ENCODE measurements at regions not wholly inside any gene's neighbourhood (a gene's known extent, or its start where the extent isn't known, plus 50 kb on each side); places are given as distances from the start of the nearest gene placed in this dataset.

GRCh38 chr20:63132131-63132714 is 83.7 kb downstream of the YTHDF1 start:
- Histone ChIP-seq H3K4me1 (ENCODE audit: control insufficient read depth in 5 of 5, insufficient read depth in 5 of 5, low read length in 5 of 5) (peaks cover 0 to 2% (median 0%) of the 10 kb centered on the region in 5 donors), H3K9ac (ENCODE audit: insufficient read depth in 1 of 2, low read length in 2 of 2) (no peak overlapping the region), H3K27me3 (ENCODE audit: control insufficient read depth in 3 of 3, insufficient read depth in 3 of 3, low read length in 2 of 3) (peaks cover 0 to 26% (median 2%) of the 10 kb centered on the region in 3 donors), H3K4me3 (no peak overlapping the region), H3K9me3 (ENCODE audit: control insufficient read depth in 4 of 4, insufficient read depth in 3 of 4, low read length in 3 of 4) (no peaks in the 10 kb centered on the region), H3K36me3 (ENCODE audit: control insufficient read depth in 4 of 4, insufficient read depth in 4 of 4, low read length in 4 of 4) (no peaks in the 10 kb centered on the region), H3K27ac (ENCODE audit: low read depth in 1 of 2, low read length in 1 of 2) (no peak overlapping the region)
- TF ChIP-seq, protein P1, sequence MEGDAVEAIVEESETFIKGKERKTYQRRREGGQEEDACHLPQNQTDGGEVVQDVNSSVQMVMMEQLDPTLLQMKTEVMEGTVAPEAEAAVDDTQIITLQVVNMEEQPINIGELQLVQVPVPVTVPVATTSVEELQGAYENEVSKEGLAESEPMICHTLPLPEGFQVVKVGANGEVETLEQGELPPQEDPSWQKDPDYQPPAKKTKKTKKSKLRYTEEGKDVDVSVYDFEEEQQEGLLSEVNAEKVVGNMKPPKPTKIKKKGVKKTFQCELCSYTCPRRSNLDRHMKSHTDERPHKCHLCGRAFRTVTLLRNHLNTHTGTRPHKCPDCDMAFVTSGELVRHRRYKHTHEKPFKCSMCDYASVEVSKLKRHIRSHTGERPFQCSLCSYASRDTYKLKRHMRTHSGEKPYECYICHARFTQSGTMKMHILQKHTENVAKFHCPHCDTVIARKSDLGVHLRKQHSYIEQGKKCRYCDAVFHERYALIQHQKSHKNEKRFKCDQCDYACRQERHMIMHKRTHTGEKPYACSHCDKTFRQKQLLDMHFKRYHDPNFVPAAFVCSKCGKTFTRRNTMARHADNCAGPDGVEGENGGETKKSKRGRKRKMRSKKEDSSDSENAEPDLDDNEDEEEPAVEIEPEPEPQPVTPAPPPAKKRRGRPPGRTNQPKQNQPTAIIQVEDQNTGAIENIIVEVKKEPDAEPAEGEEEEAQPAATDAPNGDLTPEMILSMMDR (IDR thresholded peaks at IDR 0.05; ENCODE audit: control extremely low read depth, extremely low read depth) = no peak
- ATAC-seq (ENCODE audit: insufficient read depth, low FRiP score) (no peak), DNase-seq (no peak)
- WGBS, 2 donors = 85 to 90% methylated on average over 17 of the region's 17 CpGs

DNA sequence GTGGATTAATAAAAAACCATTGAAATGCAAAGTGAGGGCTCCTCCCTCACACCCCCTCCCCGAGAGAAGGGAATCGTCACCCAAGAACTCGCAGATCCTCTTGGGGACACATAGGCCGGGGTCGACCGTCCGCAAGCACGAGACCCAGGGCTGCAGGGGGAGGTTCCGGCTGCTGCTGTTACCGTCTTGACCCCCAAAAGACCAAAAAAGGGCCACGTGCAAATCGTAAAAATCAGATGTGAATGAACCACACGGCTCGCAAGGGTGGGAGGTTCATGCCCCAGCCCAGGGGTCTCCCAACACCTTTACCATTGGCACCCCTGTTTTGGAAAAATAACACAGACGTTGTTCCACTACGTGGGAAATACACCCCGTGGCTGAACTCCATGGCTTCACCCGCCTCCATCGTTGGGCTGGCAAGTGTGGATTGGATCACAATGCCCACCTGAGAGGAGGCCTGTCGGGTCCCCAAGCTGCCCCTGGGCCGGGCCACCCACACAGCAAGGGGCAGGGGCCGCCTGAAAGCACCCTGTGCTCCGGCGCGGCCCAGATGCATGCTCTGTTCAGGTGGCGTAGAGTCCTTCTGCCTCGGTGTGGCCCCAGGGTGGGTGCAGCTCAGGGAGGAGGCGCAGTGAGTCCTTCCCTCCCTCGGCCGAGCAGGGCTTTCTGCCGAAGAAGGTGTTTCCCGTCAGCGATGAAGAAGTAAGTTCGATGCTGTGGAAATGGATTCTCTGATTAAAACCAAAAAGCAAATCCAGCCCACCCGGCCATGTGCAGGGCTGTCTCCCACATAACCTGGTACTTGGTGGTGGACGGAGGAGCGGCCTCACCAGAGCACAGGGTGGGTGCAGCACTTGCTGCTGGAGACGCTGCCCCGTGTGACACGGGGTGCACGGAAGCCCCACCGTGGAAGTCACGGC is 85.0 kb downstream of the YTHDF1 start:
- 68 to 72% methylated on average over 43 of the region's 43 CpGs for WGBS, 2 donors
- ATAC-seq (ENCODE audit: insufficient read depth, low FRiP score) = no peak
- no peak for DNase-seq

GRCh38 chr20:63129991-63130657 is 85.8 kb downstream of the YTHDF1 start:
- Histone ChIP-seq H3K9ac (ENCODE audit: insufficient read depth in 1 of 2, low read length in 2 of 2) (no peak overlapping the region), H3K36me3 (ENCODE audit: control insufficient read depth in 4 of 4, insufficient read depth in 4 of 4, low read length in 4 of 4) (no peaks in the 10 kb centered on the region), H3K4me3 (no peak overlapping the region), H3K9me3 (ENCODE audit: control insufficient read depth in 4 of 4, insufficient read depth in 3 of 4, low read length in 3 of 4) (no peaks in the 10 kb centered on the region), H3K27ac (ENCODE audit: low read depth in 1 of 2, low read length in 1 of 2) (no peak overlapping the region), H3K4me1 (ENCODE audit: control insufficient read depth in 5 of 5, insufficient read depth in 5 of 5, low read length in 5 of 5) (peaks cover 0 to 2% (median 0%) of the 10 kb centered on the region in 5 donors), H3K27me3 (ENCODE audit: control insufficient read depth in 3 of 3, insufficient read depth in 3 of 3, low read length in 2 of 3) (peaks cover 0 to 28% (median 2%) of the 10 kb centered on the region in 3 donors)
- ATAC-seq (ENCODE audit: insufficient read depth, low FRiP score) (no peak), DNase-seq (peak in 2 of 3 donors; percentile 29 to 70)
- 24 to 25% methylated on average over 27 of the region's 28 CpGs for WGBS, 2 donors
- TF ChIP-seq, protein P1 (IDR thresholded peaks at IDR 0.05; ENCODE audit: control extremely low read depth, extremely low read depth) = no peak

More for the DNA sequence above, 85.0 kb downstream of the YTHDF1 start:
- Histone ChIP-seq H3K4me1 (ENCODE audit: control insufficient read depth in 5 of 5, insufficient read depth in 5 of 5, low read length in 5 of 5) (peaks cover 0 to 2% (median 0%) of the 10 kb centered on the region in 5 donors), H3K4me3 (no peak overlapping the region), H3K27me3 (ENCODE audit: control insufficient read depth in 3 of 3, insufficient read depth in 3 of 3, low read length in 2 of 3) (peaks cover 0 to 28% (median 2%) of the 10 kb centered on the region in 3 donors), H3K36me3 (ENCODE audit: control insufficient read depth in 4 of 4, insufficient read depth in 4 of 4, low read length in 4 of 4) (no peaks in the 10 kb centered on the region), H3K9me3 (ENCODE audit: control insufficient read depth in 4 of 4, insufficient read depth in 3 of 4, low read length in 3 of 4) (no peaks in the 10 kb centered on the region), H3K27ac (ENCODE audit: low read depth in 1 of 2, low read length in 1 of 2) (no peak overlapping the region), H3K9ac (ENCODE audit: insufficient read depth in 1 of 2, low read length in 2 of 2) (no peak overlapping the region)
- TF ChIP-seq, protein P1 (IDR thresholded peaks at IDR 0.05; ENCODE audit: control extremely low read depth, extremely low read depth) = no peak
